ENCODE measurements at regions not wholly inside any gene's neighbourhood (a gene's known extent, or its start where the extent isn't known, plus 50 kb on each side); places are given as distances from the start of the nearest gene placed in this dataset.
"Not testable (repeated sequence)": the region's sequence is repeated elsewhere in the genome, so short reads cannot be mapped to it uniquely, and the experiment has no call there.

- no peak for DNase-seq (ENCODE audit: low read depth in 2 of 2)
These were observed 426.9 kb downstream of the NR4A2 start for GRCh38 chr2:155905657-155906056.

- no peak for DNase-seq (ENCODE audit: low read depth in 2 of 2)
These were observed 427.8 kb downstream of the NR4A2 start for GRCh38 chr2:155904720-155905119.

GRCh38 chr2:155902635-155903034 is 429.9 kb downstream of the NR4A2 start:
- DNase-seq (ENCODE audit: low read depth in 2 of 2): no peak

GRCh38 chr2:155895016-155895415 is 437.5 kb downstream of the NR4A2 start:
- no peak for DNase-seq (ENCODE audit: low read depth in 2 of 2)

GRCh38 chr2:155880382-155880781 is 452.1 kb downstream of the NR4A2 start:
- DNase-seq (ENCODE audit: low read depth in 2 of 2): not testable (repeated sequence)

- DNase-seq (ENCODE audit: low read depth in 2 of 2): not testable (repeated sequence)
These were observed 452.6 kb downstream of the NR4A2 start for GRCh38 chr2:155879900-155880299.

- DNase-seq (ENCODE audit: low read depth in 2 of 2): no peak
These were observed 460.1 kb downstream of the NR4A2 start for GRCh38 chr2:155872396-155872795.

- no peak for DNase-seq (ENCODE audit: low read depth in 2 of 2)
These were observed 460.6 kb downstream of the NR4A2 start for GRCh38 chr2:155871940-155872339.

GRCh38 chr2:155867564-155867963 is 465.0 kb downstream of the NR4A2 start:
- DNase-seq (ENCODE audit: low read depth in 2 of 2): no peak

- DNase-seq (ENCODE audit: low read depth in 2 of 2): no peak
These were observed 466.0 kb downstream of the NR4A2 start for GRCh38 chr2:155866477-155866876.

- no peak for DNase-seq (ENCODE audit: low read depth in 2 of 2)
These were observed 480.4 kb downstream of the NR4A2 start for GRCh38 chr2:155852156-155852555.

- no peak for DNase-seq (ENCODE audit: low read depth in 2 of 2)
These were observed 486.3 kb downstream of the NR4A2 start for GRCh38 chr2:155846259-155846658.

GRCh38 chr2:155844461-155844860 is 488.1 kb downstream of the NR4A2 start:
- DNase-seq (ENCODE audit: low read depth in 2 of 2): no peak

GRCh38 chr2:155842103-155842502 is 490.4 kb downstream of the NR4A2 start:
- DNase-seq (ENCODE audit: low read depth in 2 of 2): no peak

GRCh38 chr2:155841442-155841841 is 491.1 kb downstream of the NR4A2 start:
- DNase-seq (ENCODE audit: low read depth in 2 of 2): no peak

GRCh38 chr2:155840661-155841060 is 491.9 kb downstream of the NR4A2 start:
- DNase-seq (ENCODE audit: low read depth in 2 of 2): no peak

GRCh38 chr2:155839991-155840390 is 492.5 kb downstream of the NR4A2 start:
- DNase-seq (ENCODE audit: low read depth in 2 of 2): no peak

- DNase-seq (ENCODE audit: low read depth in 2 of 2): no peak
These were observed 493.1 kb downstream of the NR4A2 start for GRCh38 chr2:155839436-155839835.

- DNase-seq (ENCODE audit: low read depth in 2 of 2): no peak
These were observed 496.1 kb downstream of the NR4A2 start for GRCh38 chr2:155836439-155836838.

- no peak for DNase-seq (ENCODE audit: low read depth in 2 of 2)
These were observed 501.5 kb downstream of the NR4A2 start for GRCh38 chr2:155830817-155831579.

GRCh38 chr2:155830351-155830750 is 502.2 kb downstream of the NR4A2 start:
- DNase-seq (ENCODE audit: low read depth in 2 of 2): no peak

GRCh38 chr2:155825876-155826275 is 506.6 kb downstream of the NR4A2 start:
- DNase-seq (ENCODE audit: low read depth in 2 of 2): no peak

GRCh38 chr2:155815851-155816250 is 516.7 kb downstream of the NR4A2 start:
- DNase-seq (ENCODE audit: low read depth in 2 of 2): no peak

- no peak for DNase-seq (ENCODE audit: low read depth in 2 of 2)
These were observed 517.2 kb downstream of the NR4A2 start for GRCh38 chr2:155815275-155815674.

All from lung microvascular endothelial cell (primary cell).